GM12891 (cell line): ENCODE measurements at regions not wholly inside any gene's neighbourhood (a gene's known extent, or its start where the extent isn't known, plus 50 kb on each side); places are given as distances from the start of the nearest gene placed in this dataset.
"Not testable (repeated sequence)": the region's sequence is repeated elsewhere in the genome, so short reads cannot be mapped to it uniquely, and the experiment has no call there.

Source experiments
- DNase-seq: peaks from one replicate; pipeline ENCODE4 v3.0.0; 2011; ENCODE audit warnings: low spot score; ENCODE audit not compliant: insufficient read length
- FAIRE-seq: peaks from 2 replicates; lab custom pipeline; 2011; peaks lifted over from hg19 to GRCh38; lab: Jason Lieb, UNC
- PAX5 ChIP-seq: IDR thresholded peaks from 2 replicates; pipeline ENCODE4 v1.6.1; 2011; ENCODE audit warnings: low read length, moderate library complexity, mild to moderate bottlenecking; ENCODE audit not compliant: insufficient read depth, severe bottlenecking
- POLR2A ChIP-seq: IDR thresholded peaks from 2 replicates; pipeline ENCODE4 v1.6.1; 2011; ENCODE audit warnings: low read depth, low read length, control low read depth
- POLR2AphosphoS5 ChIP-seq: IDR thresholded peaks from 2 replicates; pipeline ENCODE4 v1.6.1; 2011; ENCODE audit warnings: low read depth, low read length, control low read depth
- POU2F2 ChIP-seq: IDR thresholded peaks from 2 replicates; pipeline ENCODE4 v1.6.1; 2011; ENCODE audit warnings: low read depth, mild to moderate bottlenecking, control low read depth, low read length, moderate library complexity
- SPI1 ChIP-seq: IDR thresholded peaks from 2 replicates; pipeline ENCODE4 v1.6.1; 2011; ENCODE audit warnings: low read depth, low read length, control low read depth
- TAF1 ChIP-seq: IDR thresholded peaks from 2 replicates; pipeline ENCODE4 v1.6.1; 2011; ENCODE audit warnings: low read depth, low read length, control low read depth

DNA sequence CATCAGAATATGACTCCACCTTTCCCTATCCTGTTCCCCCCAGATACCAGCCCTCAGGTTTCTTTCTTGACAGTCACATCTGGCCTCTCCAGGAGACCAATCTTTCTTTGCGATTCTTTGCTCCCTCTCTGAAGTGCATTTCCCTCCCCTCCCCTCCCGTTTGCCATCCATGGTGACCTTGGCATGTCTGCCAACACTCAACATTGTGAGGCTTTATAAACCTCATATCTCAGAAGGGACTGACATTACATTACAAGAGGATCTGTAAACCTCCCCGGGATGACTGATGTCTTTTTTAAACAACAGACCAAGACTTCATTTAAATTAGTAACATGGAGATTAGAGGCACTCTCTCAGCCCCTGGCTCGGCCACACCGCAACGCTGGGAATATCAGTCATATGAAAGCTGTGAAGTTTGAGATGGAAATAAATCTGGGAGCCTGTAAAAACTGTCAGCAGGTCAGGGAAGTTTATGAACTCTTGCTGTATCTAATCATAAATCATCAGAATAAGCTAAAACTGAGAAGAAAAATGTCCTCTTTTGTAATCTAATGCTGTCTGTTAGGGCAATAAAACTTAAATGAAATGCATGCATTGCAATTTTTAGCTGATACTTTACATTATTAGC lies 401.7 kb upstream of the PROX1 start:
- no peak for DNase-seq
- FAIRE-seq = no peak
- TF ChIP-seq POU2F2 = no peak
- TF ChIP-seq POLR2AphosphoS5 = no peak
- no peak for TF ChIP-seq SPI1
- TF ChIP-seq PAX5 = no peak
- TF ChIP-seq TAF1 = no peak
- no peak for TF ChIP-seq POLR2A

DNA sequence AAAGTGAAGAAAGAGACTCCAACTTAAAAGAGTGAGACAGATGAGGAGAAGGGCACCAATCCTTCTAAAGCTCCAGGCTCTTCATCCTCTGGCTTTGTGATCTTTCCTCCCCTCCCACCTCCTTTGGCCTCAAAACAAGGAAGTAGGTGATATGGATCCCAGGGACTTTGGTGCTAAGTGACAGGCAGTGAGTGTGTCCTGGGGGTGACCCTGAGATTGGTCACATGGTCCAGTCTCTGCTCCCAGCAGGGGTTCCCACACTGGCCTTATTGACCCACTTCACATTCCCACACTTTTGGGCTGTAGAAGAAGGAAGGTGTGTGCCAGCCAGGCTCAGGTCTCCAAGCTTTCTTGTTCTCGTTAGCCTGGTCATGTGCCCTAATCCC lies 401.2 kb upstream of the PROX1 start:
- FAIRE-seq = no peak
- TF ChIP-seq TAF1 (no peak), PAX5 (no peak), POLR2A (no peak), SPI1 (no peak), POLR2AphosphoS5 (no peak), POU2F2 (no peak)
- DNase-seq = no peak

DNA sequence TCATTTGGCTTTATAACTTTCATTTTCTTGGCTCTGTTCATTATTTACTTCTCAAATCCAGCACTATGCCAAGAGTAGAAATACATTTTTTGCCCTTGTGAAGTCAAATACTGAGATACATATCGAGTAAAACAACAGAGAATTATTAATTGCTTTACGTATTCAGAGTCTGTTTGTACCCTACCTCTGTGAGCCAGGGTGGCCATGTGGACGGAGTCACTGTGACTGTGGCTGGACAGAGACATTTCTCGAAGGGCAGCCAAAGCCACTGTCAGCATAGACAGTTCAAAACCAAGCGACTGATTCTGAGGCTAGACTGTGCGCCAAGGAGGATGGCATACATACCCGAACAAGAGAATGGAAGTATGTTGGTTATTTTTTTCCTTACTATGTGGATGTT lies 391.0 kb upstream of the PROX1 start:
- FAIRE-seq (no peak), DNase-seq (no peak)
- no peak for TF ChIP-seq POLR2A
- no peak for TF ChIP-seq POLR2AphosphoS5
- no peak for TF ChIP-seq TAF1
- no peak for TF ChIP-seq PAX5
- no peak for TF ChIP-seq SPI1
- no peak for TF ChIP-seq POU2F2

DNA sequence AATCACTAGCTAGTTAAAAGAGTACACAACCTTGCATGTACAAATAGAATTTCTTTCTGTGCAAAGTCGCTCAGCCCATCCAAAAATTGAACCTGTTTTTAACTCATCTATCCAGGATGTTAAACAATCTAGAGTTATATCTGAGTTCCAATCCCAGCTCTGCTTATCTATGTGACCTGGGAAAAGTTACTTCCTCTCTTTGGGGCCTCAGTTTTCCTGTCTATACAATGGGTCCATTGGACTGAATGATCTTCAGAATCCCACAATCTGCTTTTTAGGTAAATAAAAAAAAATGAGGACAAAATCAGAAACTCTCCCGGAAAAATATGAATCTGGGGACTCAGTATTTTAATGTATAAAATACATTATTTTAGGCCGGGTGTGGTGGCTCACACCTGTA lies 389.5 kb upstream of the PROX1 start:
- DNase-seq = no peak
- no peak for FAIRE-seq
- no peak for TF ChIP-seq POLR2AphosphoS5
- no peak for TF ChIP-seq POU2F2
- TF ChIP-seq POLR2A = no peak
- no peak for TF ChIP-seq TAF1
- TF ChIP-seq PAX5 = no peak
- TF ChIP-seq SPI1 = no peak

DNA sequence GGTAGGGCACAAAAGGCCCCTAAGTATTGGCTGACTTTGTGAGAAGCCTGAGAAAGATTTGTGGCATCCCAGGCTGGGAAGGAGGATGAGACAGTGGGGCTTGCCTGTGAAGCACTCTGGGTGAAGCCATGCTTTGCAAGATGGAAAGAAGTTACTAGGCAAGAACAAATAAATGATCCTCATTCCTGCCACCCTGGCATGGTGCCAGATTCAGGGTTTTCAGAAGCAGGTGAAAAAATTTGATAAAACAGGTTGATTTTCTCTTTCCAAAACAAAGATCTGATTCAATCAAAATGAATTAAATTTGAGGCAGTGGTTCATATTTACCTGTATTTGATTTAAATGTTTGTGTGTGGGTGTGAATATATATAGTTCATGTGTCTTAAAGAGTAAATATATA lies 386.9 kb upstream of the PROX1 start:
- DNase-seq (no peak), FAIRE-seq (no peak)
- TF ChIP-seq PAX5 = no peak
- no peak for TF ChIP-seq TAF1
- TF ChIP-seq POU2F2 = no peak
- TF ChIP-seq POLR2AphosphoS5 = no peak
- TF ChIP-seq POLR2A = no peak
- no peak for TF ChIP-seq SPI1

DNA sequence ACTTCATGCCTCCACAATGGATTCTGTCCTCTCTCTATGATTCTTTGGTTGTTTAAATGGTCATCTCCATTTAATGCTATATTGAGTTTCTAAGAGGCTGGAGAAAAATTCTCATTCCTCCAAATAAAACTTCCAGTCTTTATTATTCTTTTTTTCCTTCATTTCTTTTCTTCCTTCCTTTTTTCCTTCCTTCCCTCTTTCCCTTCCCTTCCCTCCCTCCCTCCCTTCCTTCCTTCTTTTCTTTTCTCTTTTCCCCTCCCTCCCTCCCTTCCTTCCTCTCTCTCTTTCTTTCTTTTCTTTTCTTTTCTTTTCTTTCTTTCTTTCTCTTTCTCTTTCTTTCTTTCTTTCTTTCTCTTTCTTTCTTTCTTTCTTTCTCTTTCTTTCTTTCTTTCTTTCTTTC lies 386.1 kb upstream of the PROX1 start:
- not testable (repeated sequence) for FAIRE-seq, DNase-seq

DNA sequence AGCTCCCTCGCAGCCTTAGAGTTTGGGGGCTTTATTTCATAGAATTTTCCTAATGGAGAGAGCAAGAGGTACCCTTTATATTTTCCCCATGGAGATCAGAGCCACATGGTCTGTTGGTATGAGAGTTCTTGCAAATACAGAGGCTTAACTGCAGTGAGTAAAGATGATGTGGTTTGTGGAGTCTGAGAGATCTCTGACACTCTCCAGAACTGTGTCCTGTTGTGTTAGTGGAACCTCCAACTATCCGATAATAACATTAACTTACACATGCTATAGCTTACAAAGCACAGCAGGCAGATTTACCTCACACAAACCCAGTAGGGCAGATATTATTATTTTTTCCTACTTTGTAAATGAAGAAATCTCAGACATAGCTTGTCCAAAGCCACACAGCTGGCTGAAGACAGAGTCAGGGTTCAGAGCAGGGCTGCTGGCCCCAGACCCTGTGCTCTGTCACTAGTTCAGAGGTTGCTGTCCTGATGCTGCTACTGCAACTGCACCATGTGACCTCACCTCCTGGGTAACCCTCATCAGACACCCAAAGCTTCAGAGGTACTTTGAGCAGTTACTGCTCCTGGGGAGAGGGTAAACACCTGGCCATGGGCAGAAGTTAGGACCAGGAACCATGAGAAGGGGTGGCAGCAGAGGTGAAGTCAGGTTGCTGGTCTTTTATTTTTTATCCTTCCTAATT lies 384.8 kb upstream of the PROX1 start:
- no peak for DNase-seq
- FAIRE-seq = no peak
- TF ChIP-seq PAX5 = no peak
- no peak for TF ChIP-seq POU2F2
- no peak for TF ChIP-seq POLR2AphosphoS5
- no peak for TF ChIP-seq TAF1
- no peak for TF ChIP-seq SPI1
- no peak for TF ChIP-seq POLR2A

DNA sequence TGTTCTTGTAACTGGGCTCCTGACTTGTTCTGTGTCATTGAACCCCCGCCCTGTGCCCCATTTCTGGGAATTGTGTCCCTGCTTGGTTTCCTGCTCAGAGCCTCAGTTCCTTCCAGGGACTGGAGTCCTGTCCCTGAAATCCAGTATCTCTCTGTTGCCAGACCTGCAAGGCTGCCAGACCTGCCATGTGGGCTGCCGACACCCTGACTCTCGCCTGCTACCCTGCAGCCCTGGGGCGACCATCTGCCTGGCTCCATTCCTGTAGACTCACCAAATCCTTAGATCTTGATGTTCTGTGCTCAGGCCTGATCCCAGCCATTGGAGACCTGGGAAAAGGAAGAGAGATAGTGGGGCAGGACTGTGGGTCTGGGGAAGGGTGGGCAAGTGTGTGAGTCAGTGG lies 383.3 kb upstream of the PROX1 start:
- no peak for TF ChIP-seq POLR2AphosphoS5
- TF ChIP-seq TAF1 = no peak
- TF ChIP-seq SPI1 = no peak
- TF ChIP-seq POU2F2 = no peak
- TF ChIP-seq PAX5 = no peak
- DNase-seq (no peak), FAIRE-seq (no peak)

DNA sequence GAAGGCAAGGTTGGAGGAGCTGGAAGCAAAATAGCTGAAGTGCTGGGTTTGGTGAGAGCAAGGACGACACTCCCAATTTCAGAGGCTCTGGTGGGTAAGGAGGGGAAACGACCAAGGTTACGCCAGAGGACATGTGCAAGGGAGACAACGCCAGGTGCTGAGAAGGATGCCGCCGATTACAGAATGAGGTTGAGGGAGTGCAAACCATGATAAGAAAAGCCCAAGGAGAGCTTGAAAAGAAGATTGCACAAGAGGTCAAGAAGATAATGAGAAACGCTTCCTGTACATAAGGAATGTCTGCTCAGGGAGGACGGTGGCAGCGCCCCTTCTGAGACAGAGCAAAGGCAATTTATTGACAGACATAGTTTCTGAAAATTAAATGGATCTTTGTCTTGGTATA lies 382.0 kb upstream of the PROX1 start:
- TF ChIP-seq POLR2AphosphoS5 = no peak
- TF ChIP-seq SPI1 = no peak
- no peak for TF ChIP-seq PAX5
- TF ChIP-seq POLR2A = no peak
- TF ChIP-seq POU2F2 = no peak
- no peak for TF ChIP-seq TAF1
- FAIRE-seq (no peak), DNase-seq (no peak)

DNA sequence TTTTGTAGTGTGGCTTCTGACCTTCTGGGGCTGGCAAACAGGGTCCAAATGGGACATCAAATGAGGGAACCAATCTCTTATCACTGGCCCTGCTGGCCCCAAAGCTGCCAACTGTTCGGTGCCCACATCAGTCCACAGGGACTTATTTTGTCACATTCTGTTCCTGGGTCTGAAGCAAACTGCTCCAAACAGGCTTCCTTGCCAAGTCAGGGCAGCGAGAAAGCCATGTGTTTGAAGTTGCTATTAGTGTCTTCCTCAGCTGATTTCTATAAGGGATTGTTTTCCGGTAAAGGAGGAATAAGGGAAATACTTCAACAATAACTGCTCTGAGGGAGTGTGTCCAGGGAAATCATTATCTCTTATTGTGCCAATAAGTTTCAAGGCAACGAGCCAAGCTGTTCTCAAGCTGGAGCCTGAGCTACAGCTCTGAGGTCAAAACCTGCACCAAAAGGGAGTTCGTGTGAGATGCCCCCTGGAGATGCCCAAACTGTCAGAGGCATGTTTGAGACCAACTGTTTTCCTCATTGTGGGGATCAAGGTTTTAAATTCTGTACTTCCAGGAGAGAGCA lies 381.4 kb upstream of the PROX1 start:
- FAIRE-seq = no peak
- DNase-seq = no peak
- TF ChIP-seq POLR2A (no peak), SPI1 (no peak), POLR2AphosphoS5 (no peak)

DNA sequence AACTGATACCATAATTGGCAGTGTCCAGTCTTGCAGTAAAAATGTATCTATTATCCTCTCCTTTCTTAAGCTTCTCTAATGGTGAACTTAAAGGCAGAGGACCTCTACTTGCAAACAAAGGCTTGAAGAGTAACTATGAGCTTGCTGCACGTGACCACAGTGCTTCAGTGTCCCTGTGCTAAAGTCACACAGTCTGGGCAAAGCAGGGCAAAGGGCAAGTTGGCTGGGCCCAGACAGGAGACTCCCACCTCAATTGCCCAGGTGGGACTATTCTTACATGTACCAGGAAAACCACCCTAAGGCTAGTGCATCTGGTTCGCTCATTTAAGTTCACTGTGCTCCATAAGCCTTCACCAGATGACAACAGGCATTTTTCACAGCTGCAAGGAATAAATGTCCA lies 374.2 kb upstream of the PROX1 start:
- DNase-seq = no peak
- TF ChIP-seq POU2F2 = no peak
- TF ChIP-seq PAX5 = no peak
- no peak for TF ChIP-seq SPI1
- no peak for TF ChIP-seq POLR2AphosphoS5
- TF ChIP-seq POLR2A = no peak
- TF ChIP-seq TAF1 = no peak
- no peak for FAIRE-seq
